ENCODE measurements at regions not wholly inside any gene's neighbourhood (a gene's known extent, or its start where the extent isn't known, plus 50 kb on each side); places are given as distances from the start of the nearest gene placed in this dataset.

- peak; percentile 29 for DNase-seq
Measured at GRCh38 chr12:38956337-38956736, 50.9 kb upstream of the CPNE8 start.
